ENCODE measurements at regions not wholly inside any gene's neighbourhood (a gene's known extent, or its start where the extent isn't known, plus 50 kb on each side); places are given as distances from the start of the nearest gene placed in this dataset.
"Not testable (repeated sequence)": the region's sequence is repeated elsewhere in the genome, so short reads cannot be mapped to it uniquely, and the experiment has no call there.

- H3K4me1 ChIP-seq (ENCODE audit: control insufficient read depth in 2 of 2, insufficient read depth in 2 of 2, low read length in 2 of 2); H2AFZ ChIP-seq (ENCODE audit: insufficient read depth, low read depth, low read length, poor library complexity, severe bottlenecking); H3K9ac ChIP-seq (ENCODE audit: low read length); H3K27me3 ChIP-seq (replicated peaks in 1 of 4; ENCODE audit: control extremely low read depth in 1 of 4, control insufficient read depth in 3 of 4, insufficient read depth in 4 of 4, low read length in 3 of 4); H3K36me3 ChIP-seq (replicated peaks in 1 of 2; ENCODE audit: control extremely low read depth in 1 of 2, control insufficient read depth in 1 of 2, extremely low read depth in 1 of 2, insufficient read depth in 2 of 2, low read length in 1 of 2); H3K4me1 Mint-ChIP-seq; H3K4me2 ChIP-seq (replicated peaks; ENCODE audit: low read depth, low read length, poor library complexity, severe bottlenecking); H3K4me3 Mint-ChIP-seq; H3K27me3 Mint-ChIP-seq; H4K20me1 ChIP-seq (ENCODE audit: control insufficient read depth, insufficient read depth, low read length, poor library complexity, severe bottlenecking); H3K79me2 ChIP-seq (ENCODE audit: control insufficient read depth, insufficient read depth, low read length); ATAC-seq (ENCODE audit: low read depth); intact Hi-C loops (cut with micrococcal nuclease); POLR2A ChIA-PET; DNase-seq; CTCF ChIA-PET; H3K27ac ChIP-seq (ENCODE audit: low read length in 2 of 2); H3K9me3 Mint-ChIP-seq (ENCODE audit: insufficient read depth); H3K27ac Mint-ChIP-seq; H3K4me3 ChIP-seq (ENCODE audit: control extremely low read depth in 1 of 5, extremely low read depth in 1 of 5, insufficient read depth in 1 of 5, low read depth in 2 of 5, low read length in 4 of 5): not testable (repeated sequence)
- WGBS (ENCODE audit: insufficient coverage), result 91% methylated on average over 8 of the region's 16 CpGs
- peaks cover 0 to 11% (median 0%) of the 10 kb centered on the region in 3 donors for H3K9me3 ChIP-seq (ENCODE audit: control extremely low read depth in 1 of 3, control insufficient read depth in 2 of 3, insufficient read depth in 1 of 3, low read length in 2 of 3)
Measured at GRCh38 chr16:33709856-33710695, 250.7 kb downstream of the TP53TG3F start.

GRCh38 chr16:33710696-33711087 is 251.3 kb downstream of the TP53TG3F start:
- H3K4me3 ChIP-seq (ENCODE audit: control extremely low read depth in 1 of 5, extremely low read depth in 1 of 5, insufficient read depth in 1 of 5, low read depth in 2 of 5, low read length in 4 of 5); H3K4me1 ChIP-seq (ENCODE audit: control insufficient read depth in 2 of 2, insufficient read depth in 2 of 2, low read length in 2 of 2); H4K20me1 ChIP-seq (ENCODE audit: control insufficient read depth, insufficient read depth, low read length, poor library complexity, severe bottlenecking); DNase-seq; H3K27ac ChIP-seq (ENCODE audit: low read length in 2 of 2); H3K9ac ChIP-seq (ENCODE audit: low read length); POLR2A ChIA-PET; H2AFZ ChIP-seq (ENCODE audit: insufficient read depth, low read depth, low read length, poor library complexity, severe bottlenecking); CTCF ChIA-PET; H3K27ac Mint-ChIP-seq; H3K4me3 Mint-ChIP-seq; H3K9me3 Mint-ChIP-seq (ENCODE audit: insufficient read depth); H3K36me3 ChIP-seq (replicated peaks in 1 of 2; ENCODE audit: control extremely low read depth in 1 of 2, control insufficient read depth in 1 of 2, extremely low read depth in 1 of 2, insufficient read depth in 2 of 2, low read length in 1 of 2); intact Hi-C loops (cut with micrococcal nuclease); H3K27me3 Mint-ChIP-seq; H3K79me2 ChIP-seq (ENCODE audit: control insufficient read depth, insufficient read depth, low read length); ATAC-seq (ENCODE audit: low read depth); H3K27me3 ChIP-seq (replicated peaks in 1 of 4; ENCODE audit: control extremely low read depth in 1 of 4, control insufficient read depth in 3 of 4, insufficient read depth in 4 of 4, low read length in 3 of 4); H3K4me1 Mint-ChIP-seq; H3K4me2 ChIP-seq (replicated peaks; ENCODE audit: low read depth, low read length, poor library complexity, severe bottlenecking): not testable (repeated sequence)
- peaks cover 0 to 11% (median 0%) of the 10 kb centered on the region in 3 donors for H3K9me3 ChIP-seq (ENCODE audit: control extremely low read depth in 1 of 3, control insufficient read depth in 2 of 3, insufficient read depth in 1 of 3, low read length in 2 of 3)
- 78% methylated on average over 3 of the region's 3 CpGs for WGBS (ENCODE audit: insufficient coverage)

- DNase-seq; H3K4me1 ChIP-seq (ENCODE audit: control insufficient read depth in 2 of 2, insufficient read depth in 2 of 2, low read length in 2 of 2); H3K9me3 Mint-ChIP-seq (ENCODE audit: insufficient read depth); H2AFZ ChIP-seq (ENCODE audit: insufficient read depth, low read depth, low read length, poor library complexity, severe bottlenecking); CTCF ChIA-PET; H4K20me1 ChIP-seq (ENCODE audit: control insufficient read depth, insufficient read depth, low read length, poor library complexity, severe bottlenecking); H3K27me3 ChIP-seq (replicated peaks in 1 of 4; ENCODE audit: control extremely low read depth in 1 of 4, control insufficient read depth in 3 of 4, insufficient read depth in 4 of 4, low read length in 3 of 4); H3K4me2 ChIP-seq (replicated peaks; ENCODE audit: low read depth, low read length, poor library complexity, severe bottlenecking); H3K27ac ChIP-seq (ENCODE audit: low read length in 2 of 2); H3K27ac Mint-ChIP-seq; H3K27me3 Mint-ChIP-seq; H3K9ac ChIP-seq (ENCODE audit: low read length); H3K4me1 Mint-ChIP-seq; H3K4me3 Mint-ChIP-seq; POLR2A ChIA-PET; H3K79me2 ChIP-seq (ENCODE audit: control insufficient read depth, insufficient read depth, low read length); ATAC-seq (ENCODE audit: low read depth); intact Hi-C loops (cut with micrococcal nuclease); H3K4me3 ChIP-seq (ENCODE audit: control extremely low read depth in 1 of 5, extremely low read depth in 1 of 5, insufficient read depth in 1 of 5, low read depth in 2 of 5, low read length in 4 of 5); H3K36me3 ChIP-seq (replicated peaks in 1 of 2; ENCODE audit: control extremely low read depth in 1 of 2, control insufficient read depth in 1 of 2, extremely low read depth in 1 of 2, insufficient read depth in 2 of 2, low read length in 1 of 2): not testable (repeated sequence)
- H3K9me3 ChIP-seq (ENCODE audit: control extremely low read depth in 1 of 3, control insufficient read depth in 2 of 3, insufficient read depth in 1 of 3, low read length in 2 of 3), result peaks cover 0 to 11% (median 0%) of the 10 kb centered on the region in 3 donors
- 88% methylated on average over 5 of the region's 5 CpGs for WGBS (ENCODE audit: insufficient coverage)
Measured at GRCh38 chr16:33711616-33712015, 252.2 kb downstream of the TP53TG3F start.

GRCh38 chr16:33712308-33712707 is 252.9 kb downstream of the TP53TG3F start:
- H3K9ac ChIP-seq (ENCODE audit: low read length); H3K4me1 ChIP-seq (ENCODE audit: control insufficient read depth in 2 of 2, insufficient read depth in 2 of 2, low read length in 2 of 2); H3K4me1 Mint-ChIP-seq; H2AFZ ChIP-seq (ENCODE audit: insufficient read depth, low read depth, low read length, poor library complexity, severe bottlenecking); DNase-seq; H4K20me1 ChIP-seq (ENCODE audit: control insufficient read depth, insufficient read depth, low read length, poor library complexity, severe bottlenecking); H3K27ac ChIP-seq (ENCODE audit: low read length in 2 of 2); ATAC-seq (ENCODE audit: low read depth); H3K36me3 ChIP-seq (replicated peaks in 1 of 2; ENCODE audit: control extremely low read depth in 1 of 2, control insufficient read depth in 1 of 2, extremely low read depth in 1 of 2, insufficient read depth in 2 of 2, low read length in 1 of 2); H3K9me3 Mint-ChIP-seq (ENCODE audit: insufficient read depth); H3K27me3 ChIP-seq (replicated peaks in 1 of 4; ENCODE audit: control extremely low read depth in 1 of 4, control insufficient read depth in 3 of 4, insufficient read depth in 4 of 4, low read length in 3 of 4); H3K79me2 ChIP-seq (ENCODE audit: control insufficient read depth, insufficient read depth, low read length); H3K4me3 Mint-ChIP-seq; H3K27me3 Mint-ChIP-seq; intact Hi-C loops (cut with micrococcal nuclease); POLR2A ChIA-PET; H3K27ac Mint-ChIP-seq; CTCF ChIA-PET; H3K4me2 ChIP-seq (replicated peaks; ENCODE audit: low read depth, low read length, poor library complexity, severe bottlenecking); H3K4me3 ChIP-seq (ENCODE audit: control extremely low read depth in 1 of 5, extremely low read depth in 1 of 5, insufficient read depth in 1 of 5, low read depth in 2 of 5, low read length in 4 of 5): not testable (repeated sequence)
- peaks cover 0 to 10% (median 0%) of the 10 kb centered on the region in 3 donors for H3K9me3 ChIP-seq (ENCODE audit: control extremely low read depth in 1 of 3, control insufficient read depth in 2 of 3, insufficient read depth in 1 of 3, low read length in 2 of 3)
- 83% methylated on average over 2 of the region's 2 CpGs for WGBS (ENCODE audit: insufficient coverage)

Data from B cell (primary cell).